Suppressor macrophage treated with lipopolysaccharide for 4 hours (primary cell): ENCODE measurements at regions not wholly inside any gene's neighbourhood (a gene's known extent, or its start where the extent isn't known, plus 50 kb on each side); places are given as distances from the start of the nearest gene placed in this dataset.

ENCODE experiments used
- DNase-seq: peaks from one replicate; pipeline ENCODE4 v3.0.0-alpha.2; 2020

DNA sequence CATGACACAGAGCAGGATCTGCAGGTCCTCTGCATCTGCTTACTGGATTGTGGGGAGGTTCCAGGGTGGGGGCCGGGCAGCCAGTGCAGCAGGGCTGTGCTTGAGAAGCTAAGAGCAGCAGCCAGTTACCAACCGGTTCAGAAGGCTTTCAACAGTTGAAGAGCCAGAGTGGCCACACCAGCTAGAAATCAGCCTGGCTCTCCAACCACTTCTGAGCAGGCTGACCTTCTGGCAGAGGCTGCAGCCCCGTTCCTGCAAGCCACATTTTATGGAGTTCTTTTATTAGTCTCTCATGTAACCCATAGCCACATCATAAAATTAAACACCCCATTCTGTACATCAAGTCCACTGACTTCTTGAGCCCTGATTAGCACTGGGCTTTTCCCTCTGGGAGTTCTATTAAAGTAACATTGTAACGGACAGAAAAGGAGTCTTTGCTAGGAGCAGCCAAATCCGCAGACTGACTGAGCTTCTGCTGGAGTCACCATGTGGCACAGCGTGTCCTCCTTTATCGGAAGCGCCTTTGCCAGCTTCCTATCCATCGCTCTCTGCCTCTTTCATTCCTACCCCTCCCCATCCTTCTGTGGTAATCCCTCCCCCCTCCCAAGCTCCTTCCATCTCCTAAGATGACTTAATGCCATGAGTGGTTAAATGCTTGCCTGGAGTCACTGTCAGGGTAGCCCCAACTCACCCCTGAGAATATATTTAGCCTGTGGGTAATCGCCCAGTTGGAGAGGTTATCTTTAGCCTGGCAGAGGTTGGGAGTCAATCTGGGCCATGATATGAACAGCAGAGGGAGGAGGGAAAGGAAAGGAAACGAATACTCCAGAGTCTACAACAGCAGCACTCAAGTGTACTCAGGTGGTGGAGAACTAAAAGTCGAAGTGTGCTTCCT lies 138.5 kb upstream of the HES1 start:
- DNase-seq, result no peak

DNA sequence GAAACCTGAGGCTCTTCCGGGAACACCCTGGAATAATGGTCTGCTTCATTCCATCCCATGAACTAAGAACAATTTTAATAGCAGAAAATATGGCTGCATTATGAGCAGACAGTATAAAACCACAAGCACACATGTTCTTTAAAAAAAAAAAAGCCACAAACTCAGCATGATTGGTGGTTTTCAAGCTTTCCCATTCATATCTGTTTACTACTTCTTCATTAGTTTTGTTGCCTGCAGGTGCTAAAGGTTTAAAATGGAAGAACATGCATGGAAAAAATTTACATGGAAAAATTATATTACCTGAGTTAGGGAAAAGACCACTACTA lies 137.9 kb upstream of the HES1 start:
- DNase-seq, result no peak

DNA sequence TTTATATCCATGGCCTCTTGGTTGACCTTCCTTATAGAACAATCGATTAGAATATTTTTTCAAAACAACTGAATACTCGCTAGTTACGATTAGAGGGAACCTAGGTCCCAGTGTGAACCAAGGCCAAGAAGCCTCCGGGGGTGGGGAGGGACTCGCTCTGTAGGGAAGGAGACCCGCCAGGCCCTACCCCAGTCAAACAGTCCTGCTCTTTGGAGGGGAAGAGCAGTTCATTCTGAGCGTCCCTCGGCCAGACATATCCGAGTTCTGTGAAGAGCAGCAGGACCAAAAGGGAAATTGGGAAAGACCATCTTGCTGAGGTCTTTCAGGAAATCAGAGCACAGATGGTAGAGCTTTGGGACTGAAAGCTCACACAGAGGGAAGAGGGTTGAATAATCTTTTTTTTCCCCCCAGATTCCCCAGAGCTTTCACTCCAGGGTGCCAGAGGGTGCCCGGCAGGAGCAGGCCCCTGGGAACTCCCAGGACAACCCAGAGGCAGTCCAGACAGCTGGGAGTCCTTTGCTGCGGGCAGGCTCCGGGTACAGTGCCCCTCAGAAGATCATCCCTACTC lies 137.2 kb upstream of the HES1 start:
- peak; percentile 22 for DNase-seq

DNA sequence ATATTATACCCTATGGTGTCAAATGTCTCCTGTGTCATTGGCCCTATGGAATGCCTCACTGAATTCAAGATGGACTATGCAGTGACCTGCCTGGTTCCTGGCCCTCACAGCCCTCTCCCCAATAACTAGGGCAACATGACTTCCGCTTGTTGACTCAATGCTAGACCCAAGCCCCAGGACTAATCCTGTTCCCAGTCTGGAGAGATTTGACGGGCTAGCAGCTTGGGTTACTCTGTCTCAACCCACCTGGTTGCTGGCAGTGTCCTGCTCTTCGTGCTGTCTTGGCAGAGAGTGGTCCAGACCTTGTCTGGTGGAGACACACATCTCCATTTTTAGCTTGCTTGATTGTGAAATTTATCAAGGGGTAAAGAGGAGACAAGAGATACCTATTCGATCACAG lies 135.8 kb upstream of the HES1 start:
- no peak for DNase-seq

DNA sequence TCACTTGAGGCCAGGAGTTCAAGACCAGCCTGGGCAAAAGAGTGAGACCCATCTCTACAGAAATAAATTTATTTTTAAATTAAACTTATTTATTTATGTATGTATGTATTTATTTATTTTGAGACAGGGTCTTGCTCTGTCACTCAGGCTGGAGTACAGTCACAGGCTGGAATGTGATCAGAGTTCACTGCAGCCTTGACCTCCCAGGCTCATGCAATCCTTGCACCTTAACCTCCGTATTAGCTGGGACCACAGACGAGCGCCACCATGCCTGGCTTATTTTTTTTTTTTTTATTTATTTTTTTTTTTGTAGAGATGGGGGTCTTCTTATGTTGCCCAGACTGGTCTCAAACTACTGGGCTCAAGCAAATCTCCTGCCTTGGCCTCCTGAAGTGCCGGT lies 135.2 kb upstream of the HES1 start:
- DNase-seq, result no peak

DNA sequence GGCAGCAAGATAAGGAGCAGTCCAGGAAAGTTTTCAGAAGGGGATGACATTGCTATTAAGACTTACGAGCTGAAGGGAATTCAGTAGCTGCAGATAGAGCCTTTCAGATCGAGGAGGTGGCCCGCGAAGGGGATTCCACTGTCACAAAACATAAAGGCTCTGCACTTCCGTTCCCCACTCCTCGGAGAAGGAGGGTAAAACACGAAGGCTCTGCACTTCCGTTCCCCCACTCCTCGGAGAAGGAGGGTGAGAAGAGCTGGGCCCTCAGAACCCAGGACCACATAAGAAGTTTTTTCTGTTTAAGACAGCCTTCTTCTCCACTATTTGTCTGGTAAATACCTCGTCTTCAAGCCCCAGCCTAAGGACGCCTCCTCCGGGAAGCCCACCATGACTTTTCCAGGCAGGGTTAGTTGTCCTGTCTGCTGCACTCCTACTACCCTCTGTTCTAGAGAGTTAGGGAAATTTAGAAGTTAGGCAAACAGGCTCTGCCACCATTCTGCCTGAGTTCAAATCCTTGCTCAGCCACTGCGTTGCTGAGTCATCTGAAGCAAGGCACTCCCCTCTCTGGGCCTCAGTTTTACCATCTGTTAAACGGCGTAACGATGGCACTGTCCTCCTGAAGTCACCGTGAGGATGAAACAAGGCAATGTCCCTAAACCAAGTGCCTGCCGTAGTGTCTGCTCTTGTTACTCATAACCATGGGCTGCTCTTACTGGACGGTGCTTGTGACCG lies 134.1 kb upstream of the HES1 start:
- DNase-seq, result no peak

DNA sequence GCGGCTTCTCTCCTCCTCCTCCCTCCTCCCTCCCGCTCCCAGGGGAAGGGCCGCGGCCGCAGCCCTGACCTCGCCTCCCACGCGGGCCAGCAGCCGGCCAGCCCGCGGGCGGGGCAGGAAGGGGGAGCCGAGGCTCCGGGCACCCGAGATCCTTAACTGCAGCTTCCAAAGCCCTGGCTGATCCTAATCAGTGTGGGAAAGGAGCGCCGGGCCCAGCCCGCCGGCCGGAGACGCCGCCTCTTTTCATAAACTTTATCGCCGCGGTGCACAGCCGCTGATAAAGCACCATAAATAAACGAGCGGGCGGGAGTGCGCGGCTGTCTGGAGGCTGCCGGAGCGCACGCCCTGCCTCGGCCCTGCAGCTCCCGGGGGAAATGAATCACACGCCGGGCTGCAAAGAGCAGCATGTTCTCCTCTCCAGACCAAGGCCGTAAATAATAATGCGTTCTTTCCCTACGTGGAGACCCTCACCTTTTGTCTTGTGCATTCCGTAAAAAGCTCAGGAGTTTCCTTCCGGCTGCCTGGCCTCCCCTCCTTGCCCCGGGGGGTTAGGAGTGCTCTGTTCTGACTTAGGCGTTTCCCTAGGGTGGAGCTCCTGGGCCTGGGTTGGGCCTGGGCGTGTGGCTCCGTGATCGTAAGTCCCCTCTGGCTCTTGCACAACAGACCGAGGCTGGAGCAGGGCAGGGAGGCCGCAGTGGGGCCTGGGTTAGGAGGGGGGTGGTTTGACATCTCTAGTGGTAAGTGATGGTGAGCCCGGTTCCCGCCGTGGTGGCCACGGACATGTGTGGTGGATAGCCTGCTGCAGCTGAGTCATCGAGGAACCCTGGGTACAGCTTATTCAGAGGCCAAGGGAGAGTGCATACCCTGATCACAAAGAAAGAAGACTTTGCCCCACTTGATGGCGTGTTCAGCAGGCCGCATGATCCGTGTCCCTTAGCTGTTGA lies 132.6 kb upstream of the HES1 start:
- DNase-seq, result peak; percentile 97

DNA sequence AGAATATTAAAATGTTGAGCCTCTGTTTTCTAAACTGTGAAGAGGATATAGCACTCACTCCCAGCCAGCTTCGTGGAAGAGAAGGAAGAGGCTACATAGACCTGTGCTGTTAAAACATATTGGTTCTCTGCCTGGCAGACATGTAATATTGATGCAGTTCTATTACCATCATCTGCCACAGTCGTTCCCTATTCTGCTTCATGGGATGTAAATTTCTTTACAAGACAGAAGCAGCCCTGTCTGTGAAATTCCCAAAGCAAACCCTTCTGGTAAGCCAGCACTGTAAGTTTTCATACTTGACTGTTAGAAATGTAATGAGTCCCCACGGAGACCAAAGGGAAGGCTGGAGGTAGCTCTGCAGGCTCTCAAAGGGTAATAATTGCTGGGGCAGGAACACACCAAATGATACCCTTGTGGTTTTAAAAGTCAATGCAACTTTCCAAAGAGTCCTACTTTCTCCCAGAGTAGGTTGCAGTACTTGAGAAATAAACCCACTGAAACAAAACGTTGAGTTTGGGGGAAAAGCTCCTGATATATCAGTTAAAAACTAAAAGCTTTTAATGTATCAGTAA lies 129.9 kb upstream of the HES1 start:
- DNase-seq, result no peak

DNA sequence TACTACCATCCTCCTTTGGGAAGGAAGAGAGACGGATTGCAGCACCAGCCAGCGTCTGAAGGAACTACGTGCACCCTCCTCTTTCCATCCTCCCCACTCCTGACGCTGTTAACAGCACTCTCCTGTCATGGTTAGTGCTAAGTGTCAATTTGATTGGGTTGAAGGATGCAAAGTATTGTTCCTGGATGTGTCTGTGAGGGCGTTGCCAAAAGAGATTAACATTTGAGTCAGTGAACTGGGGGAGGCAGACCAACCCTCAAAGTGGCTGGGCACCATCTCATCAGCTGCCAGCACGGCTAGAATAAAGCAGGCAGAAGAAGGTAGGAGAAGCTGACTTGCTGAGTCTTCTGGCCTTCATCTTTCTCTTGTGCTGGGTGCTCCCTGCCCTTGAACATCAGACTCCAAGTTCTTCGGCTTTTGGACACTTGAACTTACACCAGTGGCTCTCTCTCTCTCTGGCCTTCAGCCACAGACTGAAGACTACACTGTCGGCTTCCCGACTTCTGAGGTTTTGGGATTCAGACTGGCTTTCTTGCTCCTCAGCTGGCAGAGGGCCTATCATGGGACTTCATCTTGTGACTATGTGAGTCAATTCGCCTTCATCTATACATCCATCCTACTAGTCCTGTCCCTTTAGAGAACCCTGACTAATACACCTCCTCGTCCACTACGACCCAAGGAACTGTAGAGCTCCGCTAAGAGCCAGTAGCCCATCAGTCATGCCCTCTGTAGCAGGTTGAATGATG lies 128.2 kb upstream of the HES1 start:
- no peak for DNase-seq

DNA sequence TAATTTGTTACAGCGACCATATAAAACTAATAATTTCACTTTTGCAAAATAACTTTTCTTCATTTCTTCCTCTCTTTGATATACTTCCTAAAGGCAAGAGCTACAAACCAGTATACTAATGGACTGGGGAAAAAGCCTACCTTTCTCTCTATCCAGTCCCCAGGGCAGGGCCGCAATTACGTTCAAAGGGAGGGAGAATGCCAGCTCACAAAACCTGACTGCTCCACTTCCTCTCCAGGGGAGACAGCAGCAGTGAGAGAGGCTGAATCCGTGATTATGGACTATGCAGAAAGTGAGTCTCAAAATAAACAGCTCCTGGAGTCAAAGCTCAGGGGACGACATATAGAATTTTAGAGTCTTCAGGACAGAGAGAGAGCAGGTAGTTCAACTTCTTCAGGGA lies 126.9 kb upstream of the HES1 start:
- no peak for DNase-seq

DNA sequence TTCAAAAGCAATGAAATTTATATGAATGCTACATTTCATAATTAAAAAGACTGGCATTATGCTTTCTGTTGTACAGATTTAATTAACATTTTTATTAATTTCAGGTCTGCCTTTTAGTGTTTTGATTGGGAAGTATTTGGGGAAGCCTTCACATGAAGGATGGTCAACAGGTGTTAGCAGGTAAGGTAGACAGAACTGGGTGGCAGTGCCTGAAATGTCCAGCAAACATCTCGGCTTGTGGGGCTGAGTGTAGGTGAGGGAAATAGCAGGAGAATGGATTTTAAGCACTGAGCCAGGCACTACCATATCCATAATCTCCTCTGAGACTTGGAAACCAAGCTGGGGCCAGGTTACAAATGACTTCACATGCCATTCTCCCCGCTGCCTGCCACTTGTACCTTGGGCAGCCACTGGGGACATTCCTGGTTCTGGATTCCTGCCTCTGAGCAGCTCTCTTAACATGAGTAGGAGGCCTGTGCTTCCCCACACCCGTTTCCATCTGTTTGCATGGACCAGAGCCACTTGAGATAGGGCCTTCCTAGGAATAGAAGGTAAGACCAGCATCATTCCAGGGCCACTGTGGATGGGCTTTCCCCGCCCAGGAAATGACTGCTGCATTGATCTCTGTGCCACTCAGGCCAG lies 125.9 kb upstream of the HES1 start:
- DNase-seq, result no peak

DNA sequence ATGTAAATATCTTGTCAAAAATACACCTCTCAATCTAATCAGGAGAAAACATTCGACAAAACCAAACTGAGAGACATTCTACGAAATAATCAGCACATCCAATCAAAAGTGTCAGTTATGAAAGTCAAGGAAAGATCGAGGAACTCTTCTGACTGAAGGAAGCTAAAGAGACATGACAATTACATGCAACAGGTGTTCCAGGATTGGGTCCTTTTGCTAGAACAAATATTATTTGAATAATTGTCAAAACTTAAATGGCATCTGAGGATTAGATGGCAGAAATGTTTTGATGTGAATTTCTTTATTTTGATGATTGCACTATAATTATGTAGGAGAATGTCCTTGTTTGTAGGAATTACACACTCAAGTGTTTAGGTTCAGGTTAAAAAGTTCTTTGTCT lies 124.1 kb upstream of the HES1 start:
- no peak for DNase-seq

DNA sequence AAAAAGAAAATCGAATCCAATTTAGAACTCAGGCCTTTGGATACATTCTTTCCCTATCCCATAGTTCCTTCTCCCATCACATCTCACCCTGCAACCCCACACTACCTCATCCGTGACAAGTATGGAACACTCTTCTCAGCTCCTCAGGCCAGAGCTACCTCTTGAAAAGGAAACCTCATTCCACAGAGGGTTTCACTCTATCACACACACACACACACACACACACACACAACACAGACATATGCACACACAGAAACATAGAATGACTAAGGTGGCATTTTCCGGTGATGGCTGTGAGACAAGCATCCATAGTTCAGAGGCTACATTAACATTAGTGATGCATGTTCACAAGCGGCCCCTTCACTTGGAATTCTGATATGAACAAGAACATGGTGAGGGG lies 122.0 kb upstream of the HES1 start:
- DNase-seq, result no peak

DNA sequence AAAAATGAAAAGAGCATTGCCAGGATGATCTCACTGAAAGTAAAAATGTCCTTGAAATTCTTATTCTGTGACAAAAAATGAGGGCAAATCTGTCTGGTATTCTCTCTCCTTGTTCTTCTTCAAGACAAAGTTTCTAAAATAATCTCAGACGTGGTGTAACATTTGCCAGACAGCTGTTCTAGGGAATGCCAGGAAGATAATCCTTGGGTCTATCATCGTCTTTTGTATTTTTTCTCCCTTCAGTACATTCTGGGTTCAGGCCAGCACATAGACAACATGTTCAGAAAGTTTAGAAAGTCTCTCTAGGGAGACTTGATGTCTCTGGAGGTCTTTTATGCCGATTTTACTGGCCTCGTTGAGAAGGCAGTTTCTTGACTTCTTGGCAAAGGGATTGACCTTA lies 121.2 kb upstream of the HES1 start:
- DNase-seq, result no peak

DNA sequence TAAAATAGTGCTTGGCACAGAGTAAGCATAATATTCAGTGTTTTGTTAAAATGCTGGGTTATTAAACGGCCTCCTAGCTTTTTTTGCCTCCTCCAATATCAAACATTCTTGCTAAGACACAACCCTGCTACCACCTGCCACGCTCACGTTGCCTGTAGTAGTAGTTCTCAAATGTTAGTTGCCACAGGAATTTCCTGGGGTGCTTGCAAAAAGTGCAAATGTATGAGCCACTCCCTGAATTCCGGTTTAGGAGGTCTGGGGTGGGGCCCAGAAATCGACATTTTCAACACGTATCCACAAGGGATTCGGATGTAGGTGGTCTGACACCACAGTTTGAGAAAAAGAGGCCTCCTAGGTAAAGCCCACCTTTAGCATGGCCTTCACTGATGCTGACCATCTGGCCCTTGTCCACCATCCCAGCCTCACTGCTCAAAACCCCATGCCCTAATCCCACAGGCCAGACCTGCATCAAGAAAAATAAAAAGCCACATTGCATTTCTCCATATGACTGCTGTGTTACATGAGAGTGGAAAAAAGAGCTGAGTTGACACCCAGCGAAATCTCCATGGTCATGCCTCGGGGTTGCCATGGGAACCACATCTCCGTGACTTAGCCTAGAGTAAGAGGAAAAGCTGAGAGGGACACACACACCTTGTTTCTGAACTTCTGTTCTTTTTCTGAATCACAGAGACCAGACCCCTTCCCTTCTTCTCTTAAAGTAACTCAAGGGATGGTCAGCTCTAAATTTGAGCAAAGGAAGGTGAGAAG lies 116.4 kb upstream of the HES1 start:
- DNase-seq, result no peak

DNA sequence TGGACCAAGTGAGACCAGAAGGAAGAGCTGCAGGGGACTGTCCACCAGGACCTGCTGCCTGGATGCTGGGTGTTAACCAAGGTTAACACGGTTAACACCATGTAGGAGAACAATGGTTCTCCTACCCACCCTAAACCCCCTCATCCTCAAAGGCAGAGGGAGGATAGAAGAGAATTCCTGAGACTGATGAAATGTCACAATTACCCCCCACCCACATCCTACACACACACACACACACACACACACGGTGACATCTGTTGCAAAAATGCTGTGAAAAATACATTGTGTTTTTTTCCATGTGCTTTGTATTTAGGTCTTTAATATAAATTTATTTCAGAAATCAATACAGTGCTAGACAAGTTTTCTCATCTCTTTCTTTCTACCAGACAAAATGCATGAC lies 113.9 kb upstream of the HES1 start:
- no peak for DNase-seq

DNA sequence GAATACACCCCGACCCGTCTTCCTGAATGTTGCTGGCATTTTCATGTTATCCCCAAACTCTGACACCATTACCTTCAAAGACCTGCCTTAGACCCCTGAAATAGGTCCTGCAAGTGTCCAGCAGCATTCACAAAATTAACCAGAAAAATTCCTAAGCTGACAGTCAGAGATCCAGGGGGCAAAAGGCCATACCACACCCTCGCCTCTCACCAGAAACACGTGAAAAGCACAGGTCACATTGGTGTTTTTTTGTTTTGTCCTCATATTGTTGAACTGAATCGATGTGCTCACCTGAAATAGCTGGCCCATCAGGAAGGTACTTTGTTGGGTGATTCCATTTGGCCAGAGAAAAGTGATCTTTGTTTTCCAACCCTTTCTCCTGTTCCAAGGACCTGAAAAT lies 113.1 kb upstream of the HES1 start:
- DNase-seq, result no peak

DNA sequence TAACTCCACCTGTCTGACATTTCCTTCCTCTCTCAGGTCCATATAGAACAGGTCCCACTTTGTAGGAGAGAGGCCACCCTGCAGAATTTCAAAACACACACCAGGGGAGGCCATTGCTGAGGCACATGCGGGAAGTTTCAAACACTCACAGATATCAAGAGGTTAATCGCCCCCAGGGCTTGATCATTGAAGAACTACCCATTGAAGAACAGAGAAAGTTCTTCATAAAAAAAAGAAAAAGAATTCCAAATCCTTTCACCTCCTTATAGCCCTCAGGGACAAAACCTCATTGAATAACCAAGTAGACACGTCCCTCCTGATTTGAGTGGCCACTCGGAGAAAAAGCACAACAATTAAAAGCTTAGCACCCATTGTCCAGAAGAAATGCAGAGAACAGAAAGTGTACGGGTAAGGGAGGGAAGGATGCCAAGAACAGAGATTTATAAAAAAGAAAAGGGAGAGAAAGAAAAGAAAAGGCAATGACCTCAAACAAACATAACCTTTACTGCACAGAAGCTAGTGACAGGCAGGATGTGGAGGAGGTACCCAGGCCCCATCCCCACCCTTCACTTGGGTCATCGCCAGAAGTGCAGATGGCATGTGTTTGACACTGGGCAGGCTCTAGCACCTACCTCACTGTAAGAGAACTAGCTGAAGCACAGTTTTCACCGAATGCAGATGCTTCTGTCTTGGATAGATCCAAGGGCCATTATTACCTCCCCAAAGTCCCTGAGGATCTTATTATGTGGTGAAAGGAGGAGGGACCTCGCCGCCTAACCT lies 112.3 kb upstream of the HES1 start:
- no peak for DNase-seq

DNA sequence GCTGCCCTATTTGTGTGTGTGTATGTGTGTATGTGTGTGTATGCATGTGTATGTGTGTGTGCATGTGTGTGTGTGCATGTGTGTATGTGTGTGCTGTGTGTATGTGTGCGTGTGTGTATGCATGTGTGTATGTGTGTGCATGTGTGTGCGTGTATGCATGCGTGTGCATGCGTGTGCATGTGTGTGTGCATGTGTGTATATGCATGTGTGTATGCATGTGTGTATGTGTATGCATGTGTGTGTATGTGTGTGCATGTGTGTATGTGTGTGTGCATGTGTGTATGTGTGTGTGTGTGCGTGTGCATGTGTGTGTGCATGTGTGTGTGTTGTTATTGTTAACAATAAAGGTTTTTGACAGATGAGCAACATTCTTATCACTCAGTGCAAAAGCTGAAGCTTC lies 110.8 kb upstream of the HES1 start:
- no peak for DNase-seq

DNA sequence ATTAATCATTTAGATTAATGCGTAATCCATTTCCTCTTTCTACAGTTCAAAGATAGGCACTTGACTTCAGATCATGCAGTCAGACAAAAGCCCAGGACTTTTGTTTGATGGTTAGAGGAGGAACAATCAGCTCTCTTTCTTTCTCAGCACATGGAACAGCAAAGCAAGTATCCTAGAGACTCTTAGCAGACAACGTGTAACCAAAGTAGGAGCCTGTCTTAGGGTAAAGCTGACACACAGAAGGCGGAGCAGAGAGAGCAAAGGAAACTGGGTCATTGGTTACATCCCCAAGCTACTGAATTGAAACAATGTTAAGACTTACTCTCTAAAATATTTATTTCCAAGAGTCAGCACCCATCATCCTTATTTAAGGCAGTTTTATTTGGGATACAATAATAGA lies 110.0 kb upstream of the HES1 start:
- DNase-seq, result no peak
